Osteoblast (primary cell): ENCODE measurements at regions not wholly inside any gene's neighbourhood (a gene's known extent, or its start where the extent isn't known, plus 50 kb on each side); places are given as distances from the start of the nearest gene placed in this dataset.
A peak's percentile ranks its signal among the peaks of the same experiment; 100 is the strongest.

ENCODE experiments used
- DNase-seq: peaks from one replicate; pipeline ENCODE4 v3.0.0; 2011; ENCODE audit warnings: low spot score, mixed read lengths; ENCODE audit not compliant: insufficient read length; ENCODE audit errors: missing footprints
- H2AFZ ChIP-seq: 2 replicates; pipeline ENCODE4 v1.6.0; 2011; ENCODE audit warnings: mild to moderate bottlenecking, low read length
- H3K27ac ChIP-seq: 2 replicates; pipeline ENCODE4 v1.5.1; 2011; ENCODE audit warnings: mild to moderate bottlenecking, low read depth, low read length, moderate library complexity
- H3K27me3 ChIP-seq: 2 replicates; pipeline ENCODE4 v1.6.0; 2012; ENCODE audit warnings: mild to moderate bottlenecking, control low read depth, inconsistent platforms, low read length, moderate library complexity; ENCODE audit not compliant: insufficient read depth
- H3K36me3 ChIP-seq: 2 replicates; pipeline ENCODE4 v1.5.1; 2011; ENCODE audit warnings: mild to moderate bottlenecking, low read length, control low read depth, moderate library complexity; ENCODE audit not compliant: insufficient read depth
- H3K4me1 ChIP-seq: 2 replicates; pipeline ENCODE4 v1.5.1; 2011; ENCODE audit warnings: mild to moderate bottlenecking, low read length, control low read depth, moderate library complexity; ENCODE audit not compliant: insufficient read depth
- H3K4me2 ChIP-seq: 2 replicates; pipeline ENCODE4 v1.6.0; 2011; ENCODE audit warnings: mild to moderate bottlenecking, low read length; ENCODE audit not compliant: insufficient read depth
- H3K4me3 ChIP-seq: fragments of 200-600 bp; sonication (generic); 3 replicates; pipeline ENCODE4 v1.5.1; 2012; ENCODE audit warnings: mild to moderate bottlenecking, low read length, inconsistent platforms; ENCODE audit not compliant: insufficient read depth
- H3K79me2 ChIP-seq: 2 replicates; pipeline ENCODE4 v1.6.0; 2012; ENCODE audit warnings: mild to moderate bottlenecking, low read length, control low read depth, inconsistent platforms; ENCODE audit not compliant: insufficient read depth
- H3K9me3 ChIP-seq: 2 replicates; pipeline ENCODE4 v1.5.1; 2011; ENCODE audit warnings: low read depth, low read length, control low read depth
- H4K20me1 ChIP-seq: 2 replicates; pipeline ENCODE4 v1.6.0; 2012; ENCODE audit warnings: mild to moderate bottlenecking, low read length, control low read depth; ENCODE audit not compliant: insufficient read depth
- CTCF ChIP-seq: IDR thresholded peaks from 2 replicates; pipeline ENCODE4 v1.5.1; 2011; ENCODE audit warnings: mild to moderate bottlenecking, low read depth, low read length, moderate library complexity; ENCODE audit errors: extremely low read depth

GRCh38 chr7:155363146-155363539, 65.5 kb downstream of the INSIG1 start:
- no peaks in the 10 kb centered on the region for H3K9me3 ChIP-seq
- no peak overlapping the region for H3K4me2 ChIP-seq
- no peak for TF ChIP-seq CTCF
- H3K36me3 ChIP-seq = no peaks in the 10 kb centered on the region
- no peaks in the 10 kb centered on the region for H3K4me1 ChIP-seq
- H3K27ac ChIP-seq = no peak overlapping the region
- no peaks in the 10 kb centered on the region for H4K20me1 ChIP-seq
- DNase-seq = no peak
- no peak overlapping the region for H3K4me3 ChIP-seq
- H3K79me2 ChIP-seq = no peaks in the 10 kb centered on the region
- no peak overlapping the region for H2AFZ ChIP-seq
- H3K27me3 ChIP-seq = peaks cover 41% of the 10 kb centered on the region

GRCh38 chr7:155363852-155364600, 66.3 kb downstream of the INSIG1 start:
- Histone ChIP-seq H3K79me2 (no peaks in the 10 kb centered on the region), H3K4me2 (no peak overlapping the region), H2AFZ (no peak overlapping the region), H3K27me3 (peaks cover 41% of the 10 kb centered on the region), H3K9me3 (no peaks in the 10 kb centered on the region), H3K4me3 (no peak overlapping the region), H3K27ac (no peak overlapping the region), H3K4me1 (no peaks in the 10 kb centered on the region), H4K20me1 (no peaks in the 10 kb centered on the region), H3K36me3 (no peaks in the 10 kb centered on the region)
- no peak for DNase-seq
- TF ChIP-seq CTCF = no peak

- H3K79me2 ChIP-seq = no peaks in the 10 kb centered on the region
- no peak overlapping the region for H2AFZ ChIP-seq
- no peaks in the 10 kb centered on the region for H4K20me1 ChIP-seq
- H3K36me3 ChIP-seq = no peaks in the 10 kb centered on the region
- no peak for DNase-seq
- H3K4me2 ChIP-seq = no peak overlapping the region
- H3K9me3 ChIP-seq = no peaks in the 10 kb centered on the region
- no peaks in the 10 kb centered on the region for H3K4me1 ChIP-seq
- H3K27me3 ChIP-seq = peaks cover 46% of the 10 kb centered on the region
- no peak overlapping the region for H3K27ac ChIP-seq
- no peak overlapping the region for H3K4me3 ChIP-seq
- no peak for TF ChIP-seq CTCF
Observed at GRCh38 chr7:155365146-155365874, 67.6 kb downstream of the INSIG1 start.

- TF ChIP-seq CTCF = no peak
- H3K27me3 ChIP-seq = peaks cover 60% of the 10 kb centered on the region
- no peaks in the 10 kb centered on the region for H3K9me3 ChIP-seq
- no peak overlapping the region for H3K4me3 ChIP-seq
- H3K79me2 ChIP-seq = no peaks in the 10 kb centered on the region
- H4K20me1 ChIP-seq = no peaks in the 10 kb centered on the region
- H3K27ac ChIP-seq = no peak overlapping the region
- peak; percentile 76 for DNase-seq
- H3K36me3 ChIP-seq = no peaks in the 10 kb centered on the region
- no peak overlapping the region for H3K4me2 ChIP-seq
- peaks cover 4% of the 10 kb centered on the region for H3K4me1 ChIP-seq
- no peak overlapping the region for H2AFZ ChIP-seq
Observed at GRCh38 chr7:155368894-155369600, 71.4 kb downstream of the INSIG1 start.
